ENCODE measurements at regions not wholly inside any gene's neighbourhood (a gene's known extent, or its start where the extent isn't known, plus 50 kb on each side); places are given as distances from the start of the nearest gene placed in this dataset.
"Not testable (repeated sequence)": the region's sequence is repeated elsewhere in the genome, so short reads cannot be mapped to it uniquely, and the experiment has no call there.

GRCh38 chr4:127313767-127314166 lies 319.0 kb upstream of the INTU start:
- no peak overlapping the region for H3K4me3 Mint-ChIP-seq
- no peak overlapping the region for H3K27ac Mint-ChIP-seq
- peaks cover 56% of the 10 kb centered on the region for H3K9me3 Mint-ChIP-seq
- intact Hi-C loops (cut with micrococcal nuclease): no loop called here
- H3K36me3 Mint-ChIP-seq (ENCODE audit: low read depth): no peaks in the 10 kb centered on the region
- no peaks in the 10 kb centered on the region for H3K27me3 Mint-ChIP-seq
- no peaks in the 10 kb centered on the region for H3K4me1 Mint-ChIP-seq (ENCODE audit: low read depth)

- Mint-ChIP-seq H3K9me3 (peaks cover 64% of the 10 kb centered on the region), H3K36me3 (ENCODE audit: low read depth) (no peaks in the 10 kb centered on the region), H3K4me1 (ENCODE audit: low read depth) (no peaks in the 10 kb centered on the region), H3K4me3 (no peak overlapping the region), H3K27ac (no peak overlapping the region), H3K27me3 (no peaks in the 10 kb centered on the region)
- intact Hi-C loops (cut with micrococcal nuclease): no loop called here
Measured at GRCh38 chr4:127327491-127327890, 305.3 kb upstream of the INTU start.

GRCh38 chr4:127335073-127335620 lies 297.6 kb upstream of the INTU start:
- H3K27me3 Mint-ChIP-seq: no peaks in the 10 kb centered on the region
- no peaks in the 10 kb centered on the region for H3K36me3 Mint-ChIP-seq (ENCODE audit: low read depth)
- H3K4me1 Mint-ChIP-seq (ENCODE audit: low read depth): no peaks in the 10 kb centered on the region
- no peak overlapping the region for H3K4me3 Mint-ChIP-seq
- H3K27ac Mint-ChIP-seq: no peak overlapping the region
- H3K9me3 Mint-ChIP-seq: peaks cover 30% of the 10 kb centered on the region
- intact Hi-C loops (cut with micrococcal nuclease): no loop called here

GRCh38 chr4:127335732-127336131 lies 297.0 kb upstream of the INTU start:
- H3K4me3 Mint-ChIP-seq: no peak overlapping the region
- no peaks in the 10 kb centered on the region for H3K27me3 Mint-ChIP-seq
- H3K27ac Mint-ChIP-seq: no peak overlapping the region
- H3K4me1 Mint-ChIP-seq (ENCODE audit: low read depth): no peaks in the 10 kb centered on the region
- peaks cover 28% of the 10 kb centered on the region for H3K9me3 Mint-ChIP-seq
- intact Hi-C loops (cut with micrococcal nuclease): no loop called here
- H3K36me3 Mint-ChIP-seq (ENCODE audit: low read depth): no peaks in the 10 kb centered on the region

GRCh38 chr4:127343123-127343522 lies 289.6 kb upstream of the INTU start:
- H3K9me3 Mint-ChIP-seq: peaks cover 11% of the 10 kb centered on the region
- H3K27me3 Mint-ChIP-seq; H3K36me3 Mint-ChIP-seq (ENCODE audit: low read depth); H3K4me1 Mint-ChIP-seq (ENCODE audit: low read depth); intact Hi-C loops (cut with micrococcal nuclease); H3K4me3 Mint-ChIP-seq; H3K27ac Mint-ChIP-seq: not testable (repeated sequence)

- no peaks in the 10 kb centered on the region for H3K27me3 Mint-ChIP-seq
- no peaks in the 10 kb centered on the region for H3K36me3 Mint-ChIP-seq (ENCODE audit: low read depth)
- H3K4me1 Mint-ChIP-seq (ENCODE audit: low read depth): no peaks in the 10 kb centered on the region
- H3K9me3 Mint-ChIP-seq: peaks cover 11% of the 10 kb centered on the region
- no peak overlapping the region for H3K4me3 Mint-ChIP-seq
- intact Hi-C loops (cut with micrococcal nuclease): no loop called here
- no peak overlapping the region for H3K27ac Mint-ChIP-seq
Measured at GRCh38 chr4:127344071-127344470, 288.7 kb upstream of the INTU start.

GRCh38 chr4:127347936-127348335 lies 284.8 kb upstream of the INTU start:
- Mint-ChIP-seq H3K9me3 (peaks cover 8% of the 10 kb centered on the region), H3K27ac (no peak overlapping the region), H3K4me3 (no peak overlapping the region), H3K36me3 (ENCODE audit: low read depth) (no peaks in the 10 kb centered on the region), H3K27me3 (no peaks in the 10 kb centered on the region), H3K4me1 (ENCODE audit: low read depth) (no peaks in the 10 kb centered on the region)
- intact Hi-C loops (cut with micrococcal nuclease): no loop called here

GRCh38 chr4:127352220-127353113 lies 280.3 kb upstream of the INTU start:
- intact Hi-C loops (cut with micrococcal nuclease): no loop called here
- Mint-ChIP-seq H3K4me1 (ENCODE audit: low read depth) (no peaks in the 10 kb centered on the region), H3K9me3 (peaks cover 16% of the 10 kb centered on the region), H3K27ac (no peak overlapping the region), H3K27me3 (no peaks in the 10 kb centered on the region), H3K36me3 (ENCODE audit: low read depth) (no peaks in the 10 kb centered on the region), H3K4me3 (no peak overlapping the region)

- Mint-ChIP-seq H3K4me3 (no peak overlapping the region), H3K4me1 (ENCODE audit: low read depth) (no peaks in the 10 kb centered on the region), H3K36me3 (ENCODE audit: low read depth) (no peaks in the 10 kb centered on the region), H3K27ac (no peak overlapping the region), H3K9me3 (peaks cover 9% of the 10 kb centered on the region), H3K27me3 (no peaks in the 10 kb centered on the region)
- intact Hi-C loops (cut with micrococcal nuclease): no loop called here
Measured at GRCh38 chr4:127355743-127356142, 277.0 kb upstream of the INTU start.

GRCh38 chr4:127357765-127358164 lies 275.0 kb upstream of the INTU start:
- intact Hi-C loops (cut with micrococcal nuclease): no loop called here
- Mint-ChIP-seq H3K27me3 (no peaks in the 10 kb centered on the region), H3K4me3 (no peak overlapping the region), H3K4me1 (ENCODE audit: low read depth) (no peaks in the 10 kb centered on the region), H3K27ac (no peak overlapping the region), H3K36me3 (ENCODE audit: low read depth) (no peaks in the 10 kb centered on the region), H3K9me3 (peaks cover 9% of the 10 kb centered on the region)

GRCh38 chr4:127362686-127363085 lies 270.1 kb upstream of the INTU start:
- Mint-ChIP-seq H3K4me3 (no peak overlapping the region), H3K27me3 (no peaks in the 10 kb centered on the region), H3K27ac (no peak overlapping the region), H3K36me3 (ENCODE audit: low read depth) (no peaks in the 10 kb centered on the region), H3K9me3 (peaks cover 9% of the 10 kb centered on the region), H3K4me1 (ENCODE audit: low read depth) (no peaks in the 10 kb centered on the region)
- intact Hi-C loops (cut with micrococcal nuclease): no loop called here

- Mint-ChIP-seq H3K27ac (no peak overlapping the region), H3K4me3 (no peak overlapping the region), H3K27me3 (no peaks in the 10 kb centered on the region), H3K36me3 (ENCODE audit: low read depth) (no peaks in the 10 kb centered on the region), H3K9me3 (peaks cover 12% of the 10 kb centered on the region), H3K4me1 (ENCODE audit: low read depth) (no peaks in the 10 kb centered on the region)
- intact Hi-C loops (cut with micrococcal nuclease): no loop called here
Measured at GRCh38 chr4:127364397-127364796, 268.4 kb upstream of the INTU start.

GRCh38 chr4:127364911-127365310 lies 267.8 kb upstream of the INTU start:
- H3K9me3 Mint-ChIP-seq: peaks cover 18% of the 10 kb centered on the region
- intact Hi-C loops (cut with micrococcal nuclease): no loop called here
- H3K36me3 Mint-ChIP-seq (ENCODE audit: low read depth): no peaks in the 10 kb centered on the region
- no peak overlapping the region for H3K27ac Mint-ChIP-seq
- H3K27me3 Mint-ChIP-seq: no peaks in the 10 kb centered on the region
- H3K4me1 Mint-ChIP-seq (ENCODE audit: low read depth): no peaks in the 10 kb centered on the region
- no peak overlapping the region for H3K4me3 Mint-ChIP-seq

GRCh38 chr4:127370604-127371003 lies 262.2 kb upstream of the INTU start:
- Mint-ChIP-seq H3K27me3 (no peaks in the 10 kb centered on the region), H3K27ac (no peak overlapping the region), H3K4me3 (no peak overlapping the region), H3K36me3 (ENCODE audit: low read depth) (no peaks in the 10 kb centered on the region), H3K9me3 (peaks cover 24% of the 10 kb centered on the region), H3K4me1 (ENCODE audit: low read depth) (no peaks in the 10 kb centered on the region)
- intact Hi-C loops (cut with micrococcal nuclease): no loop called here

GRCh38 chr4:127379499-127379898 lies 253.3 kb upstream of the INTU start:
- intact Hi-C loops (cut with micrococcal nuclease): no loop called here

More at GRCh38 chr4:127379499-127379898, 253.3 kb upstream of the INTU start:
- no peak overlapping the region for H3K4me3 Mint-ChIP-seq
- peaks cover 13% of the 10 kb centered on the region for H3K9me3 Mint-ChIP-seq
- no peak overlapping the region for H3K27ac Mint-ChIP-seq
- no peaks in the 10 kb centered on the region for H3K4me1 Mint-ChIP-seq (ENCODE audit: low read depth)
- no peaks in the 10 kb centered on the region for H3K27me3 Mint-ChIP-seq
- no peaks in the 10 kb centered on the region for H3K36me3 Mint-ChIP-seq (ENCODE audit: low read depth)

Measured in dendritic cell treated with granulocyte-macrophage colony-stimulating factor and Interleukin-4, amounts not matched to agents 40 ng/mL and 50 ng/mL, for 4 days (primary cell).